ENCODE measurements at regions not wholly inside any gene's neighbourhood (a gene's known extent, or its start where the extent isn't known, plus 50 kb on each side); places are given as distances from the start of the nearest gene placed in this dataset.

DNA sequence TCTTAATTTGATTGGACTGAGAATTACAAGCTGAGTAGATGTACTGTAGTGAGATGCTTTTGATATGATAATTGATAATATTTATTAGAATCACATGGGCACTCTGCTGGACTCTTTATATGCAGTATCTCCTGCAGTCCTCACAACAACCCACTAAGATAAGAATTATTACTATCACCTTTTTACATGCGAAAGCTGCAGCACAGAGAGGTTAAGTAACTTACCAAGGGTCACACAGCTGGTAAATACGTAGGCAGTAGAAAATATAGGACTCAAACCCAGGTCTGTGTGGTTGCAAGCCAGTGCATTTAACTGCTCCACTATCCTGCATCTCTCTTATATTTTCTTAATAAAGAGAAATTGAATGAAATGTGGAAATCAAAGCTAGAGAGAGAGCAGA lies 392.8 kb upstream of the RORA start:
- DNase-seq: no peak

DNA sequence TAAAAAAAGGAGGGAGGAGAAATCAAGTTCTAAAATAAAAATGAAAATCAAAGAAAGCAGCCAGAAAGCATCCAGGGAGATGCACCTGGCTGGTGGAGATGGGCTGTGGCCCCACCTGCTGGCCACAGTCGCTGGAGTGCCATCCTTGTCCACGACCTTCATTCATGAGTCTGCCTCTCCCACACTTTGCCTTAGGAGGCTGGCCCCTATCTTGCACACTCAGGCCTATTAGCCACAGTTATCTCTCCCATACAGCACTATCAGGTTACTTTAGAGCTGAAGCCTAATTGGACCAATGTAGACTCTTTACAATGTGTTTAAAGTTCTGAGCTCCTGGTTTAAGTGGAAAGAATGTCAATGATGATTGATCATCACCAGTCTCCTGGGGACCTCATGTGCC lies 392.0 kb upstream of the RORA start:
- DNase-seq: peak; percentile 1

DNA sequence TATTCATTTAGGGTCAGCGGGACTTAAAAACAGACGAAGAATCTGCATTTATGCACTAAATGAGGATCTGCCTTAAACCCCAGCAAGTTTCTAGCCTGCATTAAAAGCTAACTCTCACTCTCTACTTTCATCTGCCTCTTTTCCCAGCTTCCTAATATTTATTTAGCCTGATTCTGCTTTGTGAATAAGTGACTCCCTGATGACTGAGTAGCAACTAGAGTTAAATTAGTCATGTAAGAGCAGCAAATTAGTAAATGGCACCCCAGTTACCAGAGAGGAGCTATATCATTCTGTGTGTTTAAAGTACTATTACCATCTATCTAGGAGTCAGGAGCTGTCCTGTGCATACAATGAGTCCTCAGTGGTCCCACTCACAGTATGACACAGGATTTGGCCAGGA lies 391.0 kb upstream of the RORA start:
- no peak for DNase-seq

DNA sequence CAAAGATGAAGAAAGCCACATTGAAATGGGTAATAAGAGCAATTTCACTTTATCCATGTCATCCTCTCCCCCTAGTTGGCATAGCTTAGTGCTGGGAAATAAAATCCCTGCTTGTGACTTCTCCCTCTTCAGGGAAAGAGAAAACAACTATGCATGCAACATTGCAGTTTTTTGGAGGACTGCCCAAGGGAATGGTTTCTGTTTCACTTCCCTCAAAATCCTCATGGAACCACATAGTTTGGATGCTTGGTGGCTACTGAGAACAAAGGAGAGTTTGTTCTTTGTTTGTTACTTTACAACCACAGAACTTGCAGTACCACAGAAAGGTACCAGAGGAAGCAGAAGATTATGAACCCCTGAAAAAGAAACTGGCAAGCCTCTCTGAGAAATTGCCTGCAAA lies 384.6 kb upstream of the RORA start:
- DNase-seq: no peak

DNA sequence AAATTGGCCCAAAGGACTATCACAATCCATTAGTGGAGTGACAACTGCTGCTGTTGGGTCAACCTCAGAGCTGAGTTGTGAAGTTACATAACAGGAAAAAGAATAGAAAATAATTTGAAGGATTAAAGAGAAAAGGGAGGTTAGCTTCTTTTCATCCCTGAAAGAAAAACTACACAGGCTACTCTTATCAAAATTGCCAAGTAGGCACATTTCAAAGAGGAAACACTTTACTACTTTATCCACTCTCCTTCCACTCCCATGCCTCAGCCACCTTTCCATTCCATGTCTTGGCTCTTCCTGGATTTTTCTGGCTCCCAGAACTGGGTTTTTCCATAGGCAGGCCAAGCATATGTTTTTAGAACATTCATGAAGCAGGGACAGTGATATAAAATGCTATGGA lies 384.0 kb upstream of the RORA start:
- DNase-seq: no peak

DNA sequence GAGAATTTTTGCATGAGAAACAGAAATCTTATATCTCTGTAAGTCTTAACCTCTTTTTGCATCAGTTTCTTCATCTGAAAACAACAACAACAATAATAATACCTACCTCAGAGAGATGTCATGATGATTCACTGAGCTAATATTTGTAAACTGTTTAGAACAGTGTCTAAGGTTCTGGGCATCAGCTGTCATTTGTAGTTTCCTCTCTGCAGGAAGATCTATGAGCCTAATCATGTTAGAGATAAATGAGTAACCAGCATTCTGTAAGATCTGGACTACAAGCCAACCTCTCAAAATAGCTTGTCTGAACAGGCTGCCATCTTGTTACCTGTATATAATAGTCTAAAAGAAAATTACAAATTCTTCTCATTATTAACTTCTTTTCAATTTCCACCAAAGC lies 383.0 kb upstream of the RORA start:
- no peak for DNase-seq

DNA sequence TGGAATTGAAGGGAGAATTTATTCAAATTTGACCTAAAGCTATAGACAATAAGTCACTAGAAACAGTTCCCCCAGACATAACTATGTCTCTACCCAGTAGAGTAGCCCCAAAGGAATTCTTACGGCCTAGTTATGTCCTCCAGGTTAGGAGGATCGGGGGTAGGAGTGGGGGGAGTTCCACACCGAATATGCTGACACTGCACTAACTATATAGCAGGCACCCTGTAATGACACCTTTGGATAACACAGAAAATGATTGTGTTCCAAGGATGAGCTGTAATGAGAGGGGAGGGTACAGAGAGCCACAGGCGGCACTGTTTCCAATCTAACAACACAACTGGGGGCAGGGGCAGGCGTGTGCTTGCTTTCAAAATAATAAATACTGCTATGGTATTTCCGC lies 376.2 kb upstream of the RORA start:
- no peak for DNase-seq

DNA sequence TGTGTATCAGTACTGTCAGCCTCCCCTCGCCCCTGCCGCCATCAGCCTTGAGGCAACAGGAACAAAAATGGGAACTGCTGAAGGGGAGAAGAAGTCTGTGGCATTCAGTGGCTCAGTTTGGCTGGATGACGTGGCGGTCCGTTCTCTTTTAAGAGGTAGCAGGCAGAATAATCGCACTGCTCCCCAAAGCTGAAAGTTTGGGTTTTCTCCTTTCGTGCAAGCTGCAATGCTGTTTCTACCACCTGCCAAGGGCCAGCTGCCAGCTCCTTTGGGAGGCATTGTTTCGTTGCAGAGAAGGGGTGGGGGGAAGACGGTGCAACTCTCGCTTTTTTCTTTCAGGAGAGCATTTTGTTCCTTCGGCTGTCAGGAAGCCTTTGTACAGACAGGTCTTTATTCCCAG lies 369.6 kb upstream of the RORA start:
- DNase-seq: no peak

DNA sequence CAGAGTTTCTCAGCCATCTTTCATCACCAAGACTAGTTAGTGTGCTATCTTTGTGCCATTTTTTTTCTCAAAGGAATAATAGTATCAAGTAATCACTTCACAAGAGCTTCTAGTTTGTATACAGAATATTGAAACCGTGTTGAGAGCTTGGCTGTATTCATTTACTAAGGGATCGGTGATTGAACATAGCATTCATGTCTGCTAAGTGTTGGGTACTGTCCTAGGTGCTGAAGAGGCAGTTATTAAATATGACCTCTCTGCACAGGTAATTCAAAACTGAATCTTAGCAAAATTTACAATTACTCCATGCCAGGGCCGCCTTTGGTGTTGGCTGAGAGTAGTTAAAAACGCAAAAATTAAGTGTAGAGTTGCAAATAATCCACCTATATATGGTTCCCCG lies 355.3 kb upstream of the RORA start:
- DNase-seq: no peak

DNA sequence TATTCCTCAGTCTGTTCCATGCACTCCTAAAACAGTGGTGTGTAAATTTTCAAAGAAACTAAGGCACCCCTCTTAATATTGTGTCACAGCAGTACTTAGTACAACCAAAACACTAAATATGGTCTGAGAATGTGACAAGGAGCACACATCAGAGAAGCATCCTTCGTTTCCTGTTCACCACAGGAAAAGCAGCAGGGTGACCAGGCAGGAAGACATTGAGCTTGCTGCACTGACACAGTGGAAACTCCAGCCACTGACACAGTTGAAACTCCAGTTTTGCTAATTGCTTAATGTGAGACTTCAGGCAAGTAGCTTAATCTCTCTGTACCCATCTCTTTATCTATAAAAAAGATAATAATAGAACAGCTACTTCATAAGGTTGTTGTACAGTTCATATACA lies 353.0 kb upstream of the RORA start:
- no peak for DNase-seq

DNA sequence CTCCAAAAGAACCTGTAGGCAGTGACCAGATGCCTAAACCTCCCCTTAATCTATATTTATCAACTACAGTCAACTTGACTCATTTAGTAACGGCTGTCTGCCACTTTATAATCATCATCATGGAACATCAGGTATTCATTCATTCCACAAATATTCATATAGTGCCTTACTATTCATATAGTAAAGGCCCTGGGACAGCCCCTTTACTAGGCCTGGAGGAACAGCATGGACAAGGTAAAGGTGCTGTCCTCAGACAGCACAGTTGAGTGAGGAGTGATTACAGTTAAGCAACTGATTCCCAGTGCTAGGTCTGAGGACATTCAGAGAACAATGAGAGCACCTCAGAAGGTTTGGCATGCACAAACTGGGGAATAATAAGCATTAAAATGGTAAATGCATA lies 346.5 kb upstream of the RORA start:
- DNase-seq: no peak

DNA sequence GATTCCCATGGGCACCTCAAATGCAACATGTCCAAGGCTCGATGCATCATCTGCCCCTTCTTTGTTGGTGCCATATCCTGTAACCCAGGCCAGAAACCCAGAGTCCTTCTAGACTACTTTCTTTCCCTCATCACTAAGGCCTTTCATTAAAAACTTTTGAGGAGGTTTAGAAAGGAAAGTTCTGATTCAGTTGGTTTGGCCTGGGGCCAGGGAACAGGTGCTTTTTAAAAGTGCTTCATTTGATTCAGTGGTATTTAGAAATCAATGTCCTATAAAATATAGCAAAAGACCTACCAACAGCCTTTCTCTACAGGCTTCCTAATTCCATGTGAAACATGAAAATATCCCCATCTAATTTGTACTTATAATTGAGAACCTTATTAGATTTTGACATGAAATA lies 341.9 kb upstream of the RORA start:
- DNase-seq: no peak

DNA sequence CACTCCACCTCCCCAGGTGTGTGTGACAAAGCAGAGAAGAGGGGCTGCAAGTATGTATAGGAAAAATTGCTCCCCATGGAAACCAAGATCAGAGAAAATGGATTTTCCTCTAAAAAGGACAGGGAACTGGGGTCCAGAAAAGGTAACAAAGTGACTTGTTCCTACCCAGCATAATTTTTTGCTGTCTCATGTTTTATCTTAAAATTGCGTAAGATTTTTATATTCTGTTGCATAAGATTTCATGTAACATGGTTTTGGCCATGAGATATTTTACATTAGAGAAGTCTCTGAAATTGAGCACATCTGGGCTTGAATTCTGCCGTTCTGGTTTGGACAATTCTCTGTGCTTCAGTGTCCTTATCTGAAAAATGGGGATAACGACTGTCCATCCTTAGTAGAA lies 335.7 kb upstream of the RORA start:
- no peak for DNase-seq

DNA sequence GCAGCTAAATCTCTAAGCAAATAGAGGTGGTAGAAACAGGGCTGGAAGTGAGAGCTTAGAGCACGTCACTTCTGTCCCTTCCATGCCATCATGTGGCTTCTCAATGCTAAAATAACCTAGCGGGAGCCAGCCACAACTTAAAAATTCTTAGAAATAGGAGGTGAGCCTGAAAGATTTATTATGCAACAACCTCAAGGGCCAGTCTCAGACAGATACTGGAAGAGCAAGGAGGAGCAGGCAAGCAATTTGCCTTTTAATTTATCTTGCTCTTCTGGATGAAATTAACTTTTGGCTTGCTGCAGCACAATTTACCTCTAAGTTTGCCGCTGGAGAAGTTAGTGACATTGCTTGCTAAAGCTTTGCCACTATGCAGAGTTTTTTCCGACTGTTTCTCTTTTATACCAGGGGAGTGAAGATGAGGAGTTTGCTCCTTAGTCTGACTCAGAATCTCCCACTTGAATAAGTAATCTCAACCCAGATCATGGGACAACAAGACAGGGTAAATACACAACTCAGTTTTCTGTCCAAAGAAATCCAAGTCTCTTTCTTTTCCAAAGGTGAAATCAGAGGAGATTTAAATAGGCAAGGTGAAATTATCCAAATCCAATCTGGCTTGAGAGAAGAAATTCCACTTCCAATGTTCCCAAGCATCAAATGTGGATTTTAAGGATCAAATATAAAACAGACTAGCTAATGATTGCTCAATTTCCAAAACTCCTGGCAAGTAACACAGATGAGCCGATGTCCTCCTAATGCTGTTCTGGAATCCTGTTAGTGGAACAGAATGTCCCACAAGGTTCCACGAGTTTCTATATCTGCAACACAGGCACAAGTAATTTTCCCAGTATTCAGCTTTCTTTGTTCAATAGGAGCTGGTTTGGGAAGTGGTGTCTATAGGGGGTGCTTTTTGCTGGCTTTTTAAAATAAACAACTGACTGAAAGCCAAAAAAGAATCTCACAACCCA lies 329.4 kb upstream of the RORA start:
- DNase-seq: no peak

DNA sequence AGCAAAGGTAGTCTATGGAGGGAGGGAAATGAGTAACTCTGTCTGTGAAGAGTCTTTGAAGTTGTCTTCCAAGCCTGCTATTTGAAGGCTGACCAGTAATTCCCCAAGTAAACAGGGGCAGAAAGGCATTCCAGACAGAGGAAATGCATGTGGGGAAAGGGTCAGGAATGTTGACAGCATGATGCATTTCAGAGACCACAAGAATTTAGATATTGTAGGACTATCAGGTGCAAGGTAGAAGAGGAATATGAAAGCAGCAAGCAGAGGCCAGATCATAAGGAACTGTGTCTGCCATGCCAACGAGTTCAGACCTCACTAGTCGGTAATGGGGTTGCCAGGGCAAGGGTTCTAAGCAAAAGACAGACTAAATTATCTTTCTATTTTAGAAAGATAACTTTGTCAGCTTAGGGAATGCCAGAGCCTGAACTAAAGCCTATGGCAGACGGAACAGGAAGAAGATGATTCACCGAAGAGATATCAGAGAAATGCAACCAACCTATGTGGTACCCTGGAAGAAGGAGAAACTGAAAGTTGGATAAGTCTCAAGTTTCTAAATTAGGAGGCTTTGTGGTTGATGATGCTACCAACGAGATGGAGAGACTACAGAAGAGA lies 327.0 kb upstream of the RORA start:
- DNase-seq: no peak

DNA sequence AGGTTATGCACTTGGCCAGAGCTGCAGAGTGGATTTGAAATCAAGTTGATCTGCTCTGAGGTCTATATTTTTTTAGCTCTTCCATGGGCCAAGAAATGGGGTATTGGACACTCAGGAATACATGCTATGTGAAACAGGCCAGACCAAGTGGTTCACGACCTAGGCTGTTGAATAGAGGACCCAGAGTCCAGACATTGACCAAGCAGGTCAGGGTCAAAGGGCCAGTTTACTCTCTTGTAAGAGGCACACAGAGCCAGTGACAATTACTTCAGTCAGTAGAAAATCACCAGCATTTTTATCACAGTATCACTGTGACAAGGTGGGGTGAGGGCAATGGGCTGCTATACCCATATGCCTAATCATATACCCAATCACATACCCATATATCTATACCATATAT lies 320.6 kb upstream of the RORA start:
- DNase-seq: no peak

DNA sequence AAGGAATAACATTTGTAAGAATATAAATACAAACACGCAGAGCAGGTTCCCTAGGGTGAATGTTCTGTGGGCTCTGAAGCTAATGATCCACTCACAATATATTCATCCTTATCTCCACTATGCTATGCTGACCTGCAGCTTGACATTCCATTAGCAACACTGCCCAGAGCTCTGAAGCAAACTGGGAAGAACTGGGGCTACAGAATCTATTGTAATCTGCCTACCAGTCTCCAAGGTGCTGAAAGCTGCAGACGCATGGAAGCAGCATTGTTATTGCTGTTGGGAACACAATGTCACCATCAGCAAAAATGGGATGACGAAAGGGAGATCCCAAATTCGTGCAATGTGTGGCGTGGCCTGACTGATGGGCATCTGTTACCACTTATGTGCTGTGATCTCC lies 316.7 kb upstream of the RORA start:
- no peak for DNase-seq

DNA sequence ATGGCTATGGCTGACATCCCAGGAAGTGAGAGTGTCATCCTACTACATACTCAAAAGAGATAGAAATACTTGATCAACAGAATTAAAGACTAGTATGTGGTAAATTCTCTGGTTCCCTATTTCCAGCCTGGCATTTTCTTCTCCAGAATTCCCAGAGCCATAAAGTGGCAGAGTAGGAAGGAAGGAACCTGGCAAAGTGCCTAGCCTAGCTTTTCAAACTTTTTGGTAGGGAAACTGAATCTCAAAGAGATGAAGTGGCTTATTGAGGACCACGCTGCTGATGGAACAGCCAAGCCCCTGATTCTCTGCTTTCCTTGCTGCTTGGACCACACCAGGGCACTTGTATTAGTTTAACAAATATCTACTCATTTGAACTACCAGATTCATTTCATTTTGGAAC lies 312.4 kb upstream of the RORA start:
- DNase-seq: no peak

DNA sequence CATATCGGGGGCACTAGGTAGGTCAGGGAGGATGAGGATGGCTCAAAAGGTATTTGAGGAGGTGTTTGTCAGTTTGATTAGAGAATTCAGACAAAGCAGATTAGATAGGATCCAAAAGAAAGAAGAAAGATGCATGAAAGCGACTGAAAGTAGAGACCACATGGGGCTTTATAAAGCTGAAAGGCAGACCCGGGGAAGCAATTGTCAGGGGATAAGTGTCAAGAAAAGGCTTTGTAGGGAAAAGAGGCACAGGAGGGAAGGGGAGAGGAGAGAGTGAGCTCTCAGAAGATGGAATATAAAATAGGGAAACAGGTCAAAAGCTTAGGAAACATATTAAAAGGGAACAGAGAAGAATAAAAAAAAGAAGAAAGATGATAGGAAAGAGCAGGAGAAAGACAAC lies 308.2 kb upstream of the RORA start:
- DNase-seq: no peak

DNA sequence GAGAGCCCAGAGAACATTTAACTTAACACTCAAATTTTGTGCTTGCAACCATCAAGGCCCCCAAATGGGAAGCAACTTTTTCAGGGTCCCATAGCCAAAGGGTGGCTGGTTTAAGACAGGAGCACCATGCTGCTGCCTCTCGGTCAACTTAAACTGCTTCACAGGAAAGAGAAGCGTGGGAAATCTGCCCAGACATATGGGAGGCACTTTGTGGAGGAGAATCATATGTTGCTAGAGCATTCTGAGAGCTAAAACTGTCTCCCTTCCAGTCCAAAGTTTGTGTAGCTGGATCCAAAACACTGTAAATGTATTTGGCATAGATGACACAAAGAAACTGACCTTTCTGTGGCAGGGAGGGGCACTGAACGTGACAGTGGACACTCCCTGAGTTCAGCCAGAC lies 305.9 kb upstream of the RORA start:
- no peak for DNase-seq

DNA sequence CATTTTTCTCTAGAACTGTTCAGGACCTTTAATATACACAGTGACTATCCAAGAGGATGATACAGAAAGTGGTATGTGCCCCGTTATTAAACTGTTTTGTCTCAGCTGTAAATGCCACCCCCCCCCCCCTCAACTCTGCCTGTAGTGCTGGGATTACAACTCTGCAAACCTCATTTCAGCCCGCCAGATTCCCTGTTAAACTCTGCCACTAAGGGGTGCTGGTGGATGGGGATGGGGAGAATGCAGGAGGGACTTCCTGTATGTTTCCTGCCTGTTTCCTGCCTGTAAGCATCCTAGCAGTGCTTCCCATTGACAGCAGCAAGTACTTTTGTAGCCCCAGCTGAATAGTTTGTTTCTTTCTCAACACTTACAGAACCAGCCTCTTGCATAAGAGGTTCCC lies 301.7 kb upstream of the RORA start:
- DNase-seq: no peak

DNA sequence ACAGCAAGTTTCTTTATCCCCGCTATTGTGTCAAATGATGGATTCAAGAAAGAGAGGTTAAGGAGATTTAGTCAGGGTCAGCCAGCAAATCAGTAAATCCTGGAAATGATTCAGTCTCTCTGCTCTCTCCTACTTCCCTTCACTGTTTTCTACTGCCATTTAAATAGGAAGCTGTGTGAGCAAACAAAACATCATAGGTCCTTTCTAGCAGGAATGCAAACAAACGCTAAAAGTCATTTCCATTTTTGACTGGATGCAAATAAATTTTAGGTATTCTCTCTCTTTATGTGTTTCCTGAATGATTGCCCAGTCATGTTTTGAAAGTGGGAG lies 299.4 kb upstream of the RORA start:
- DNase-seq: no peak

DNA sequence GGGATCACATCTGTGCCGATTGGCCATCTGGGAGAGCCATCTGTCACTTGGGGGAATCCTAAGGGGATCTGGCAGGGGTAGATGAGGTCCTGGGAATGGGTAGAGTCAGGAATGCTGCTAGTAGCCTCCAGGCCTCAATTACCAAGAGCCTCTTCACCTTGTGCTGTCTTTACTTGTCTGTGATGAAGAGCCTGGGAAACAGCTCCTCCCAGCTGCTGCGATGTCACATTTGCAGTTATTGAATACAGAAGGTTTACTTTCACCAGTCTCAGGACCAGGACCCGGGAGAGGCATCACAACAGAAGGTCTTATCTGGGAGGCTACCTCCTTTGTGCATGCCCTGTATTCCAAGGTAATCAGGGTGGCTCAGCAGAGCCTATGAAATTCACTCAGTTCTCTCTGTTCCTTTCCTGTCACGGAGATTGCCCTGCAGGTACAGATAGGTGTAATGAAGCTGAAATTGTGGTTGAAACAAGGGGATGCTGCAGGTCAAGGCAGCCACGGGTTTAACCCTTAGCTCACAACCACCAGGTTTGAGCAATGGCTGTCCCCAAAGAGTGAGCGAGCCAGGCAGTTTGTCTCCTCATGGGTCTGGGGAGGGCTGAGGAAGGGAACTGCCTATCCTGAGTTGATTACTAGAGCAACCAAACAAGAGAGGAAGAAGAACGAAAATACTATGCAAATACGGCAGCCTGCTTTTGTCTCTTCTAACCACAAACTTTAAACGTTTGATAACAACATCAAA lies 298.9 kb upstream of the RORA start:
- DNase-seq: no peak

DNA sequence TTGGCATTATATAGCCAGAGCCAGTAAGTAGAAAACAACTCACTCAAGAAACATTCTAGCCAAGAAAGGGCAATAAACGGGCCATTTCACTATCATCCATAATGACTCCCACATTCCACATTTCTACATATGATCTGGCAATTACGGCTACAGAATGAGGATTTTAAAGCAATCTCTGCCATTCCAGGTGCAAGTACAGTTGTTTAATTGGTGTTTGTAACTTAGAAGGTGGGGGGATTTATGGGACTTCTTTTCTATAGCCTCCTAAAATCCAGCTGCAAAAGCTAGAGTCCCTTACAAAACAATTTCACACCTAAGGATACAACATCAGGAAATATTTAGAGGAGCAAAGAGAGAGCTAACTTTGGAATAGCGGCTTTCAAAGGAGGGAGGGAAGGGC lies 295.4 kb upstream of the RORA start:
- DNase-seq: no peak

Measured in GDM1 (cell line).